ENCODE measurements at regions not wholly inside any gene's neighbourhood (a gene's known extent, or its start where the extent isn't known, plus 50 kb on each side); places are given as distances from the start of the nearest gene placed in this dataset.

GRCh38 chr3:66934725-66935124, 63.4 kb upstream of the KBTBD8 start:
- no peak for TF ChIP-seq CTCF (conservative IDR thresholded peaks at IDR 0.05)
- TF ChIP-seq EZH2 (IDR thresholded peaks at IDR 0.05; ENCODE audit: low read depth) = no peak
